LoVo (cell line): ENCODE measurements at regions not wholly inside any gene's neighbourhood (a gene's known extent, or its start where the extent isn't known, plus 50 kb on each side); places are given as distances from the start of the nearest gene placed in this dataset.

ENCODE experiments used
- DNase-seq: peaks from one replicate; pipeline ENCODE4 v3.0.0-alpha.2; 2016; ENCODE audit warnings: low spot score

DNA sequence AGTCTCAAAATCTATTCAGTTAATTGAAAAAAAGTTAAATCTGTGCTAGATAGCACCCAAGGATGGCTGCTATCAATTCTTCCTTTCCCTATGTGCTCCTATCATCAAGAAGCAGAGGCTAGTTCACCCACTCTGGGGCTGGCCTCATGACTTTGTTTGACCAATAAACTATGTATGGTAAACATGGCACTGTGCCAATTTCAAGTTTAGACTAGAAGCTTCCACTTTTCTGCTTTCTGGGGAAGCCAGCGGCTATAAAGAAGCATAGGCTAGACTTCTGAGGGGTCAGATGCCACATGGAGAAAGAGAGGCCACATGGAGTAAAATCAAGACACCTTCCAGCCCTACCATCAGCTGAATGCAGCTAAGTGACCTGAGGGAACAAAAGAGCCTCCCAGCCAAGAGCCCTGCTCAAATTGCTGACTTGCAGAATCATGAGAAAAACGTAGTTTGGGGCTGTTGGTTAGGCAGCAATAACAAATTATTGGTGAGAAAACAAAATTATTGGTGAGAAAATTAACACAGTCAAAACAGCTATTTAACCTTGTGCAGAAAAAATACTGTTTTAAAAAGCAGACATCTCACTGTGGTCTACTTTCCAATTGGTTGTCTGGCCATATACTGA, 86.5 kb upstream of the SLC14A2 start:
- DNase-seq, result no peak

GRCh38 chr18:45538444-45538843, 76.8 kb upstream of the SLC14A2 start:
- DNase-seq, result no peak

DNA sequence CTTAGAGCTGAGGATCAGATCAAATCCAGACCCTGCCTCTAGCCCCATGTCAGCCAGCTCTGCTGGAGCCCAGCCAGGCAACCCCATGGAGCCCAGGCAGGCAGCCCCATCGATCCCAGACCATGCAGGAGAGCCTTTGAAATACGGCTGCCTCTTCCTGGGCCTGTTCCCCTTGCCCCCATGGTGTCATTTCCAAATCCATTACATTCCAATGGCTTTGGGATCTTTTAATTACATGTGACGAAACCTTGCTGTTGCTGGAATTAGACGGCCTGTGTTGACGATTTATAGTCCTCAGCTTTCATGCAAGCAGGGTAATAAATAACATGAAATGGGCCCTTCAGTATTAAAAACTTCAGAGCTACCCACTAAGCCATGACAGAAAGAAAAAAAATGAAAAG, 75.8 kb upstream of the SLC14A2 start:
- no peak for DNase-seq

- no peak for DNase-seq
Observed at GRCh38 chr18:45540125-45540524, 75.2 kb upstream of the SLC14A2 start.

- DNase-seq, result no peak
Observed at GRCh38 chr18:45541421-45541820, 73.9 kb upstream of the SLC14A2 start.

- no peak for DNase-seq
Observed at GRCh38 chr18:45542043-45542442, 73.2 kb upstream of the SLC14A2 start.

- DNase-seq, result no peak
Observed at GRCh38 chr18:45547910-45548309, 67.4 kb upstream of the SLC14A2 start.

- DNase-seq, result no peak
Observed at GRCh38 chr18:45548614-45549013, 66.7 kb upstream of the SLC14A2 start.

DNA sequence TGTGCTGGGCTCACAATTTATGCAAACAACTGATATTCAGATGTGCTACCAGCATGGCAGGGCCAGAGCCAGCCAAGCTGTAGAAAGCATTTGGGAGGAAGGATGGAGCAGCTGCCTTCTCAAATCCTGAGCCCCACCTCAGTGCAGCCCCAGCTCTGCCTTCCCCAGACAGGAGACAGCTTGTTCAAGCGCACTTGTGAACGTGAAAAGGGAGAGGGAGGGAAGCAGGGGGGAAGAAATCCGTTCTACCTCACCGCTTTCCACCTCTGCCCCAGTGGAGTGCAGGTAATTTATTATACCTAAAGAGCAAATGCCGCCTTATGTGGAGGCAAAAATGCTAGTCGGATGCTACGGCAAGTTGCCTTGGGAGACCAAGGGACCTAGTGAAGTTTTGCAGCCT, 66.0 kb upstream of the SLC14A2 start:
- no peak for DNase-seq

GRCh38 chr18:45551142-45551815, 64.0 kb upstream of the SLC14A2 start:
- no peak for DNase-seq

DNA sequence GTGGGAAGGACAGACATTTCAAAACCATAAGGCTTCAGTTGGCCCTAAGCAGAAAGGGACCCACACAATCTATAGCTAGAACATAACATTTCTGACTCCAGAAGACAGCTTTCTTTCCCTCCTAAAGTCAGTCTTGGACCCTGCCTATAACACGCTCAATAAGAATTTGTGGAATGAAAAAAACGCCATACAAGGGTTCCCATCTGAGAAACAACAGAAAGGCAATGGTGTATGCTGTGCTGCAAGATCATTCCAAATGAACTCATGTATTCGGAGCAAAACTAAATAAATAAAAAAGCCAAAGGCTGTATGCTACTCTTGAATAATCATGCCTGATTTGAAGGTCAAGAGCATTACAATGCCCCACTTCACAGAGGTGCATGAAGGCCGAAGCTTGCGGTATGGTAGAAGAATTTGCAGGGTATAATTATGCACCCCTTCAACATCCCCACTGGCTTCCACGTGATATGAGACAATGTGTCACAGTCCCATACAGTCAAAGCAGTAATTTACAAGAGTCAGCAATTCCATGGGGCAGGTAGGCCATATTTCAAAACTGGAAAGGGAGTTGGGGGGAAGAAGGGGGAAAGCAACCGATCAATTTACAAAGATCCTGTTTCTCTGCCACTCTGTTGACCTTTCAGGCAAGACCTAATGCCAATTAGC, 61.4 kb upstream of the SLC14A2 start:
- no peak for DNase-seq

DNA sequence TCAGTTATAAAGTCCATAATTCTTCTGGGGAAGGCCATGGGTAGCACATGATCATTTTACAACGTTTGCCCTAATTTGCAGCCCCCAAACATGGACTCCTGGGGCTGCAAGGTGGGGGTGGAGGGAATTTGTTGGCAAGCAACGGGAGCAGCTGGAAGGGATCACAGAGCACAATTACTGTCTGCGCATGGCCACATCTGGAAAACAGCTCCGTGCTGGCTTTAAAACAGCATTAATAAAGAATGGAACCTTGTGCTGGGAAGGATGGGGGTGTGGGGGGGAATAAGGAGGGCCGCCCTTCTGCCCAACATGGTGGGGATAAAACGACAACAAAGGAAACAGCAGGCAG, 60.9 kb upstream of the SLC14A2 start:
- DNase-seq, result no peak

- no peak for DNase-seq
Observed at GRCh38 chr18:45556222-45556621, 59.1 kb upstream of the SLC14A2 start.

- no peak for DNase-seq
Observed at GRCh38 chr18:45557287-45557686, 58.0 kb upstream of the SLC14A2 start.

GRCh38 chr18:45557779-45558178, 57.5 kb upstream of the SLC14A2 start:
- no peak for DNase-seq

DNA sequence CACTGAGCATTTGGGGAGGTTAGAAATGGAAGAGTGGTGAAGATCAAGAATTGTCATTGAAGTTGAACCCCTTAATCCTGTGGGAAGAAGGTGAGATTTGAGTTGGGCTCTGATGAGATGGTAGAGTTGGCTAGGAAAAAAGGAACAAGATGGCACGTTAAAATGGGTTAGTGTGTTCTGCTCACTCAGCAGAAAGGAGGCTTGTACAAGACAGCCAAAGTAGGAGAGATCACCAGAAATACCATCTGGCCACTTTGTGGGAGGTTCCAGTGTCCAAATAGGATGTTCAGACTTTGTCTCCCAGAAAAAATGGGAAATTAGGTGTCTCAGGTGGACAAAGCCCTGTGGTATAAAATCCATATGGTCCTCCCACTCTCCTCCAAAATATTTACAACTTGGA, 56.0 kb upstream of the SLC14A2 start:
- no peak for DNase-seq

DNA sequence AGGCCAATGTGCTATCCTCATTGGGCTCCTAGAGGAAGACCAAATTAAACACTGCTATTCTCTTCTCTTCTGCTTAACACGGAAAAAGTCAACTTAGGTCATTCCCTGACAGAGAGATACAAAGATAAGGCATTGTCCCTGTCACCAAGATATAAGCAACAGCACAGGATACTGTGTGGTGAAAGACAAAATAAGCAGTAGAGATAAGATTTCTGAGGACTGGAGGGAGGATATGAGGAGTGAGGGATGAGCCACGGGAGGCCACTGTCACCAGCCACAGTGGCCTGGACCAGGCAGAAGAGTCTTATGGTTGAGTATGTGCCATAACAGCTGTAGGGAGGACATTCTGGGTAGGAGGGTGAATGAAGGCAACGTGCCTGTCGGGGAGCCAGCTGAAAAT, 54.4 kb upstream of the SLC14A2 start:
- no peak for DNase-seq

- no peak for DNase-seq
Observed at GRCh38 chr18:45562567-45563479, 52.5 kb upstream of the SLC14A2 start.

- DNase-seq, result no peak
Observed at GRCh38 chr18:45565280-45565970, 49.9 kb upstream of the SLC14A2 start.
